Cardiac fibroblast (primary cell): ENCODE measurements at regions not wholly inside any gene's neighbourhood (a gene's known extent, or its start where the extent isn't known, plus 50 kb on each side); places are given as distances from the start of the nearest gene placed in this dataset.

ENCODE experiments used
- DNase-seq, 2 donors: peaks; one replicate each; pipeline versions ENCODE4 v3.0.0 to v3.0.0-alpha.2; 2010; ENCODE audit warnings: low read depth in 2 of 2
- H3K4me3 ChIP-seq, 2 donors: replicated peaks in 1 of 2; 1 replicate in 1 of 2; 2 replicates in 1 of 2; pipeline ENCODE4 v1.5.1; 2011; ENCODE audit warnings: low read depth in 2 of 2, low read length in 2 of 2, mild to moderate bottlenecking in 2 of 2, moderate library complexity in 1 of 2
- CTCF ChIP-seq: IDR thresholded peaks from one replicate; pipeline ENCODE4 v1.5.1; 2011; ENCODE audit warnings: low read depth, mild to moderate bottlenecking, low read length, inconsistent platforms

GRCh38 chr5:7015586-7016256 is 302.5 kb downstream of the TENT4A start:
- DNase-seq, result no peak
- no peak for TF ChIP-seq CTCF
- no peak overlapping the region for H3K4me3 ChIP-seq

GRCh38 chr5:7016999-7017747 is 303.9 kb downstream of the TENT4A start:
- no peak for TF ChIP-seq CTCF
- no peak for DNase-seq
- no peak overlapping the region for H3K4me3 ChIP-seq

GRCh38 chr5:7018198-7018597 is 305.0 kb downstream of the TENT4A start:
- no peak for DNase-seq
- TF ChIP-seq CTCF, result no peak
- no peak overlapping the region for H3K4me3 ChIP-seq

GRCh38 chr5:7018601-7019000 is 305.4 kb downstream of the TENT4A start:
- no peak for TF ChIP-seq CTCF
- H3K4me3 ChIP-seq, result no peak overlapping the region
- DNase-seq, result no peak

- no peak for TF ChIP-seq CTCF
- no peak for DNase-seq
- H3K4me3 ChIP-seq, result no peak overlapping the region
Observed at GRCh38 chr5:7036192-7036835, 323.1 kb downstream of the TENT4A start.

- DNase-seq, result no peak
- H3K4me3 ChIP-seq, result no peak overlapping the region
- TF ChIP-seq CTCF, result no peak
Observed at GRCh38 chr5:7039074-7039473, 325.8 kb downstream of the TENT4A start.
